HG02884 (cell line): ENCODE measurements at regions not wholly inside any gene's neighbourhood (a gene's known extent, or its start where the extent isn't known, plus 50 kb on each side); places are given as distances from the start of the nearest gene placed in this dataset.

Experiments
- ATAC-seq: cut with Tn5 transposase; IDR thresholded peaks from one replicate; pipeline ENCODE4 v1.9.1; 2021; ENCODE audit warnings: mild to moderate bottlenecking, moderate library complexity; ENCODE audit not compliant: unreplicated experiment

DNA sequence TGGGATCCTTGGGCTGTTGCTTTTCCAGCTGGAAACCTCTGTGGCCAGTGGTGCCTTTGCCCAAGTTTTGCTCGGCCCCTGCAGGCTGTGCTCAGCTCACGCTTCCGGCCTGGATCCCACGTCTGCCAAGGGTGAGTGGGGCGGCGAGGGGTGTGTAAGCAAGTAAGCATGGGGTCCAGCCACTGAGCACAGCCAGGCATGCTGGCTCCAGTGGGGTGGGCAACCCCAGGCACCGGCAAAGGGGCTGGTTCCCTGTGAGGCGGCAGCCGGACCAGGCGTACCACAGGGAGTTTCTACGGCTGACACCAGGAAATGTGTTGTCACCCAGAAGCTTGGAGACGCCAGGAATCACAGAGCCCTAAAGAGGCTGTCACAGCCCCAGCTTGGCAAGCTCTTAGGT, 393.4 kb upstream of the CCDC196 start:
- no peak for ATAC-seq

DNA sequence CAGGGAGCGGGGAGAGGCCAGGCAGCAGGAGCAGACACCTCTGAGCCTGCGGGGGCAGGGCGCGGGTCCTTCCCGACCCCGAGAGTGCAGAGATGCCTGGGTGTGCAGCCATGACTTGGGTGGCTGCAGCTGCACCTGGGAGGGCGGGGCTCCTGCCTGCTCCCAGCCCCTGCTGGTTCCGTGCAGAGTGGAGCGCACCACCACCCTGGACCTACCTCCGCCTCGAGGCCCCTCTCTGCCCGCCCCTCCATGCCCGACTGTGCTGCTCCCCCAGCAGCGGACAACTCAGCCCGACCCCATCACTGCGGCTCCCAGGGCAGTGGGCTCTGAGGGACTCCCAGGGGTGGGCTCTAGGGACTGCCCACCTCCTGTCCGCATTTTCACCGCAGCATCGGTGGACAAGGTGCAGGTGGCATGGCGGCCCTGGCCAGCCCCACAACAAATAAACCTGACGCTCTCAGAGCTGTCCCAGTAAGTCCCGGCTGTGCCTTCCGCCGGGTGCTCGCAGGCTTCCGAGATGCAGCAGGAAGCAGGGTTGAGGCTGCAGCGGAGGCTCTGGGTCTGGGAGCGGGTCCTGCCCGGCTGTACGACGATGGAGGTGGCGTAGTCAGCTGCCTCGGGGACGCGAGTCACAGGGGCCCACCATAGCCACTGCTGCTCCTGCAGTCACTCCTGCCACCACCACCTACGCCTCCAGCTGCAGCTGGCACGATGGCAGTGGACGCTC, 392.0 kb upstream of the CCDC196 start:
- ATAC-seq: no peak

DNA sequence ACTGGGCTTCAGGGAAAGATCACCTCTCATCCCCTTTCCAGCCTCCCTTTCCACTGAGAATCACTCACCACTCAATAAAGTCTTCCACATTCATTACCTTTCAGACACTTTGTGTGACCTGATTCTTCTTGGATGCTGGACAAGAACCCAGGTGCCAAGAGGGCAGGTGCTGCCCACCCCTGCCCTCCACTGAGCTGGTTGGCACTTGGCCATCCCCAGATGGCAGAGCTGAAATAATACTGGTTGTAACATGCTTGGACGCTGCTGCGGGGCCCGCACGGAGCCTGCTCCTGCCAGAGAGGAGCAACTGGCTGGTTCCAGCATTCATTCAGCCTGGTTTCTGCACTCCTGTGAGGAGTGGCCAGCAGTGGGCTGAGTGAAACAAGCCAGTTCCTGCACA, 386.7 kb upstream of the CCDC196 start:
- no peak for ATAC-seq

DNA sequence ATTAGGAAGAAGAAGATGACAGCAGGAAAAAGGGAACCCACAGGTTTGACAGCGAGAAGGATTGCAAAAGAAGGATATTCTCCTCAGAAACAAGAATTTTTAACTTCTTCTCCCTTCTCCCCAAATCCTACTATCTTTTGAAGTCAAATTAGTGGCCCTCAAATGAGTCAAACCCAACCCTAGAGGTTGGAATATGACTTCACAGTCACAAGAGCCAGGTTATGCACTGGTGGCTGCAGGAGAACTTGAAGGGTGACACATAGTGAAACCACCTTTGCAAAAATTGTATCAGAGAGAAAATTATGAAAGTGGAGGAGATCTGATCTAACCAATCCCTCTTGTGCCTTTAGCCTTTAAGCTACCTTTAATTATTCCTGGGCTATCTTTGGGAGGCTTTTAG, 386.2 kb upstream of the CCDC196 start:
- no peak for ATAC-seq

DNA sequence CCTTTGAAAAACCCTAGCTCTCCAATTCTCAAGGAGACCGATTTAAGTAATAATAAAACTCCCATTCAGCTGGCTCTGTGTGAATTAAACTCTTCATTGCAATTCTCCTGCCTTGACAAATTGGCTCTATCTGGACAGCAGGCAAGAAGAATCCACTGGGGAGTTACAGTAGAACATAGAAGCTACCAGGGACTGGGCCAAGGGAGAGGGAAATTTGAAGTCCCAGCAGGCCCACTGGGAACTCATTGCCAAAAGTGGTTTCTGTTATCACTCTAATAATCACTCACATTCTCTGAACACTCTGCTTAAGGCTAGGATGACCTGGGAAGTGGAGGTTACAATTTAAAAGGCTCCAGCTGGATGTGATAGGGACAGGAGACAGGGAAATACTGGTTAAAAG, 384.5 kb upstream of the CCDC196 start:
- ATAC-seq: no peak

DNA sequence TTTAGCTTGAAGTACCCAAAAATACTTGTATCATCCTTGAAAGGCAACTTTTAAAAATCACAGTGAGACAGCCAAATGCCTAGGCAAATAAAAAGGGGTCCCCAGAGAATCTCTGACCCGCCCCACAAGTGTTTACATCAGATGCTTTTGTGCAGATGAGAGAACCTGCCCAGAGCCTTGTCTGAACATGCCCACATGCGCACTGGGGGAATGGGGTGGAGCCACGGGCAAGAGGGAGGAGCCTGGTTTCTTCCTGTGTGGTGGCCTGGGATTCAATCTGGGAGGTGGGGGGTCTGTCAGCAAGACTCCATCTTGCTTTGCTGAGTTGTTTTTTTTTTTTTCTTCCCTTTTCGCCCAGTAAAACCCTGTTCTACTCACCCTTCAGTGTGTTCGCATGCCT, 381.7 kb upstream of the CCDC196 start:
- no peak for ATAC-seq

DNA sequence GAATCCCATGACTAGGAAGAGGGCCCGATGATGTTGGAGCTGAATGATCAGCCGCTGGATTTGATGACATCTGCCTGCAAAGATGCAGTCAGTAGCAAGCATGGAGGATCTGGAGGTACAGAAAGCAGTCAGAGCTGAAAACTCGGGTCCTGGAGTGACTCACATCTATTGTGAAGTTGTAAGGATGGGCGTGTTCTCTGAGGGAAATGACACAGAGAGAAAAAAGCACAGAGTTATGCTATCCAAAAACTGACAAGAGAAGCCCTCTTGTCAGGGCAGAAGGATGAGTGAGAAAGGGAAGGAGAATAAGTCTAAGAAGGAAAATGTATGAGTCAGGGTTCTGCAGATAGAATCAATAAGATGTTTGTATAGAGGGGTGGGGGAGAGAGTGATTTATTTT, 380.4 kb upstream of the CCDC196 start:
- no peak for ATAC-seq

DNA sequence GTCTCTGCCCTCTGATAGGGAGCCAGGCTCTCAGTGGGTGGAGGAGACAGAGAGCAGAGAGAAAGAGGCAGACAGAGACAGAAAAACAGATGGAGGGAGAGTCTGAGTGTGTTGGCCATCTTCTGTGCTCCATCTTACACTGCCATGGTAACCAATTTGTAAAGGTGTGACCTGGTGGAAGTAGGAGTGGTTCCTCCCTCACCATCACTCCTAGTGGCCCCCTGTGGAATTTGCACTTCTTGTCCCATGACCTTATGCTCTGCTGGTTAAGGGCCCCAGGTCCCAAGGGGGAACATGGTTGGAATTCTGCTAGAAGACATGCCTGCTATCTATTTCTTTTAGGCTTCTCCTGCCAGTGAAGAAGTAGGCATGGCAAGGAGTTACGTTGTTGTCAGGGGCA, 376.7 kb upstream of the CCDC196 start:
- no peak for ATAC-seq

DNA sequence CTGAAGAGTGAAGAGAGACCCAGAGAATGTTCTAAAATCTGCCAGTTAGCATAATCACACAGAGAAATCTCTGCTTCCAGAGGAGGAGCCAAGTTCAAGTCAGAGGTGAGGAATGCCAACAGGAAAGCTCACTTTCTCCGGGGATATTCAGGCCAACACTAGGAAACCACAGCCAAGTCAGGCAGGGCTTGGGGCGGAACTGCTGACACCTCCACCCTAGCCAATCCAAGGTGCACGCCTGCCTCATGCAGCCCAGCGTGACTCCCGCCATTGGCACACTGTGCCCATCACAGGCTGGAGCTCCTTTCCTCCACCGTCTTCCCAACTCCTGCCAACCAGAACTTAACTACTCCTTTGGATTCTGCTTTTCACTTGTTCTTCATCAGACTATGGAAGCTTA, 374.3 kb upstream of the CCDC196 start:
- no peak for ATAC-seq

DNA sequence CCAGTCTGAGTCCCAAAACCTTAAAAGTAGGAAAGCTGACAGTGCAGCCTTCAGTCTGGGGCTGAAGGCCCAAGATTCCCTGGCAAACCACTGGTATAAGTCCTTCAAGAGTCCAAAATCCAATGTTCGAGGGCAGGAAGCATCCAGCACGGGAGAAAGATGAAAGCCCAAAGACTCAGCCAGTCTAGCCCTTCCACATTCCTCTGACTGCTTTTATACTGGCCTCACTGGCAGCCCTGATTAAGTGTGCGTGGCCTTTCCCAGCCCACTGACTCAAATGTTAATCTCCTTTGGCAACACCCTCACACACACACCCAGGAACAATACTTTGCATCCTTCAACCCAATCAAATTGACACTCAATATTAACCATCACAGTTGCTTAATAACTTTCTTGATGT, 372.1 kb upstream of the CCDC196 start:
- no peak for ATAC-seq

DNA sequence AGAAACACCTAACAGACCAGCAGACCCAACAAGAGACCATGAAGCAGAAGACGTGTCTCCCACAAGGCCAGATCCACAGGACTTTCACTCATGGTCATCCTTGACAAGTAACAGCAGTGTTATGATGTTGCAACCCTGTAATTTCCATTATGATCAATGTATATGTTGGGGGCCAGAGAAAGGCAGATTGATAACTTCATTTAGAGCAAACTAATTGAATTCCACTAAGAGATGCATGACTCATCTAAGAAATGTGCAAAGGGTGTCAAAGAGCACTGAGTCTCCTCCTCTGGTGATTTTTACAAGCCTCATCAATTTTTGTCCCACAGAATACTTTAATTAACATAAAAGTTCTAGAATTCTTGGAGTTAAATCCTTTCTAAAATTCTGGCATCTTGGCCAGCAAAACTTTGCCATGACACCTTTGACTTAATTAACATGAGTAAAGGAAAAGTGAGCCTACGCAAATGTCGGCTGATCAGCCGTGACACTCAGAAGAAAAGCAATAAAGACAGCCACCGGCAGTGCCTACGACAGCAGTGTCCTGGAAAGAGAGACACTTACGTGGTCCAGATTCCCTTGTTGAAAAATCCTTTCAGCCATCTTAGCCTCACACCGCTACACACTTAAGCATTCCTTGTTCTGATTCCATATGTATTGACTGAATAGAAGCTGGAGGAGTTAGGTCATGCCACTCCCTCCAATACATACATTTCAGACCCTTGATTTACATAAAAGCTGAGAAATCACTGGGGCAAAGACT, 370.2 kb upstream of the CCDC196 start:
- no peak for ATAC-seq

DNA sequence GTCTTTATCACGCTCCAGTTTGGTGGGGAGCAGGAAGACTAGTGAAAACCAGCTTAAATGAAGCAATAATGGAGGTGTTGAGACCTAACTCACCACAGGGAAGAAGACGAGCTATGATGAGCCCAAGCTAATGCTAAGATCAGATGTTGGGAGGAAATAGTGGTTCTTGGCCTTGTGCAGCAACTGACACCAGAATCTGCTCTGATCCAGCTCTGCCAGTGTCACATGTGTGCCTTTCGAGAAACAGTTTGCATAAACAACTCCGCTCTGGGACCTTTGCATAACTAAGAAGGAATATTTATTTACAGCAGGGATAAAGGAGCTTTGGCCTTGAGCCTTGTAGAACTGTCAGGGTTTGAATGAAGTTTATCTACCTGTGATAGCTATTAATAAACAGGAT, 369.4 kb upstream of the CCDC196 start:
- no peak for ATAC-seq

DNA sequence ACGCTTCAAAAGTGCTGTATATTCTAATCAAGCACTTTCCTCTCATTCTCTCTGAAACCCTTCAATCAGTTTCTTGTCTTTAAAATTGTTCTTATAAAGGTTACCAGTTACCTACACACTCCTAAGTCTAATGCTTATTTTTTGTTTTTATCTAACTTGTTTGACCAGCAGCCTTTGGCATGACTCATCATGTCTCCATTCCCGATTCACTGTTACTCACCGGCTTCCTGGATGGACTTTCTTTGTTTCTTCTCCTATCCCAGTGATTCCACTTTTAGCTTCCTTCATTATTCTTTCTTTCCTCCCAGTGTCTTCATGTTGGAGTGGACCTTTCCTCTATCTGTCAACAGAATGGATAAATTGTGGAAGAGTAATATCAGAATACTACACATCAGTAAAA, 368.6 kb upstream of the CCDC196 start:
- ATAC-seq: no peak

DNA sequence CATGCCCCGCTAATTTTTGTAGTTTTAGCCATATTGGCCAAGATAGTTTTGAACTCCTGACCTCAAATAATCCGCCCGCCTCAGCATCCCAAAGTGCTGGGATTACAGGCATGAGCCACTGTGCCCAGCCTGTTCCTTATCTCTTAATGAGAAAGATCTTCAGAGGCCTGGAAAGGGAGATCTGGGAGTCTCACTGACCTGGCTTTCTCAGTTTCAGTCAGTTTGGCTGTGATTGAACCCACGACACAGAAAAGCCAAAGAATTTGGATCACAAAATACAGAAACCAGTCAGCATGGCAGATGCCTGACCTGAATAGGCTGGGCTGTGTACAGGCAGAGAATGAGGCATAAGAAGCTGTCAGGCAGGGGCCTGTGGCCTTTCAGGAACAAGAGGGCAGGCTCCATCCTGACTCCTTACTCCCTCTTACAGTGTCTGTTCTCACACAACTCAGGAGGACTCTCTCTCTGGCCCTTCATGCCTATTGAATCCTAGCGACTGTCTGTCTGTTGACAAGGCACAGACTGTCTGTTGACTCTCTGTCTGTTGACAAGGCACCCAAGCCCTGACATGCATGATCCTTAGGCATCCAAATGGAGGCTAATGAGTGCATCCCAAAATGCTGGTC, 366.5 kb upstream of the CCDC196 start:
- ATAC-seq: no peak

DNA sequence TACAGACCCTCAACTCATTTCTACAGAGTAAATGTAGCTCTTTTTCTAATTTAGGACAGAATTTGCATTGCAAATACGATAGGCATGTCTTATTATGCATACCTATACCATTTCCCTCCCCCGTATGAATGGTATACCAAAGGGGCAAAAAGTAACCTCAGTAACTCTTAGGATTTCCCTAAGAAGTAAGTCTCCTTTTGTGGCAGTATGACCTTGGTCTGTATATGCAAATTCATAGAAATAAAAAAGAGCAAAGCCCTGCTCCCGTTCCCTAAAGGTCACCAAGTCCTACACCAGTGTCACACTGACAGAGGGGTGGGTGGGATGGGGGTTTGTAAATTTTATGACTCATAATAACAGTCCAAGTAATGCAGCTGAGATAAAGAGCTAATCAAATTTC, 365.8 kb upstream of the CCDC196 start:
- no peak for ATAC-seq

DNA sequence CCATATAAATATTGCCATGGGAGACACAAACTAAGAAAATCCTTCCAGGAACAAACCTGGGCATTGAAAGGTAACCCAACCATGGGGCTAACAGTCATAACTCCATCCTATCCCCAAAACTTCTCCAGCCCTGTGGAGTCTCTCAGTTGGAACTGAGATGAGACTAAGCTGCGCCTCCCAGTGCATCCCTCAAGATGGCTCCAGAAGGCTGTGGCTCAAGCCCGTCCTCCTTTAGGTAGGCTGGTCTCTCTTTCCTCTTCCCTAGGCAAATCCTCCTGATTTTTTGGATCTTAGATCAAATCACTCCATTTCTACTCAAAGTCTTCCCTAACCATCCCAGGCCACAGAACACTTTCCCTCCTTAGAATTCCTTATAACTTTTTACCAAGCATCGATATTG, 364.3 kb upstream of the CCDC196 start:
- ATAC-seq: no peak

DNA sequence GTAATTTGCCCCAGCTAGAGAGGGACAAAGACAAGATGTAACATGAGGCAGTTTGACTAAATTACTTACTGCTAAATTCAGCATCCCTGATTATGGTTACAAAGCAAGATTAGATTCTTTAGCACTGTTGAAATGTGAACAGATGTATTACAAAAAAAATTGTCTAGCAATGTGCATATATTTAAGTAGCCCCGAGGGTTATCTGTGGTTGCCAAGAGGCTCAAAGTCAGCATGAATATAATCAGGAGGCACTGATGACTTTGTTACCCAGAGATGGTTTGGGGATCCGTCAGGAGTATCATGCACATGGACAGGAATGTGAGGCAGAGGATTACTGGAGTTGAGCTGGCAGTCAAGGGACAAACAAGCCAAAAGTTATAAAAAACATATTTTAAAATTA, 356.9 kb upstream of the CCDC196 start:
- ATAC-seq: no peak

DNA sequence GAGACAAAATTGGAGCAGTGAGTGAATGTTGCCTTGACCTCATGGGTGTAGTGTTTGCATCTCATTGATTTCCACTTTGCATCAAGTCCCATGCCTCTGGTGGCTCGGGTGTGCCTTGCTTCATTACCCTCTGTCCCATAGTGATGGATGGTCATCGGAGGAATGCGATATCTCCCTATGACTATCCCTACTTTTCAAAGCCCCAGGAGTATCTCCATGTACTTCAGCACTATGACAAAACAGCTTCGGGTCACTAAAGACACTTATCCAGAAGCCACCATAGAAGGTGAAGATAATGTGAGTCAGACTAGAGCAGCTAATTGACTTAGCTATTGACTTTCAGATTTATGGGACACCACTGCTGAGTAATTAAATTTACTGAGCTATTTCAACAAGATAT, 355.1 kb upstream of the CCDC196 start:
- ATAC-seq: no peak

DNA sequence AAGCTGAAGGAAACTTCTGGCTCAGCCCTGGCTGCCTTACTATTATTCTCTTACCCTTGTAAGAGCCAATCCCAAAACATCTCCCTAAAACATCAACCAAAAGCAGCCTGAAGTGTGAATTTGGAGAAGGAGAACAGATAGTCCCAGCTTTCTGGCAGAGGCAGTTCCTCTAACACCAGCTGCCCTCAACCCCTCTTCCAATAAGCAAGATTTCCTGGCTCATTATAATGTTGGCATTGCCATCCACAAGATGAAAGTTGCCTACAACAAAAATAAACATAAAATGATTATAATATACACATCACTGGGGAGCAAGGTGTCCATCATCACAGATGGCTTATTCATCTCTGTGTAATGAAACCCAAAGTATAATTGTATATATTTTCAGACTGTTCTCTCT, 352.5 kb upstream of the CCDC196 start:
- no peak for ATAC-seq

DNA sequence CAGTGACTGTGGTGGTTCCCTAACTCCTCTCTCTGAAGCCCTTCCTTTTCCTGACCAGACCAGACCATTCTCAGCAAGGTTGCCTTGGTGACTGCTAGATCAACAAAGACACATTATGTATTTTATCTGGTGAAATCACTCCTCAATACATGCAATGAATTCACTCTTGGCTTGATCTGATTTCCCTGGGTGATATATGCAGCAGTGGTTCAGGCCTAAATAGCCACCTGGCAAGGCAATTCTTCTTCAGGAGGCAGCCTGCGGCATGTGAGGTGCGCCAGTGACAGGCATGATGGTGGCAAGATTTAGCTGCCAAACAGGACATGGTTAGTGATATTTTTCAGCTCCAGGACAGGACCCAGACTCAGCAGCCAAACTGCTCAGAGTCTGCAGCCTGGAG, 350.3 kb upstream of the CCDC196 start:
- no peak for ATAC-seq

DNA sequence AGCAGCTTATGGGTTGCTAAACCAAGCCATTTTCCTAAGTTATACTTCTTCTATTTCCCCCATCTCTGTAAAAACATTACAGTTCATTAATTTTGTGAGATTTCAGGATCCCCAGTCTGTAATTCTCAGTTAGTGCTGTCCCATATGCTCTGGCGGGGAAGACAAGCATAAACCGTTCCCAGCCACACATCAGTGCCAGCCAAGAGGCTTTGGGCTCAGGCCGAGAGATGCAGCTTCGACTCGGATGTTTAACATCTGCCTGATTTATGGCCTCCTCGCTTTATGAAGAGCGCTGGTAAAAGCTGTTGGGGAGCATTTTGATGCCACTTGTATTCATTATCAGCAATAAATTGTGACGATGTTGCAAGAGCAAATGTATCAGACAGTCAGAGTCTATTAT, 349.1 kb upstream of the CCDC196 start:
- ATAC-seq: no peak

DNA sequence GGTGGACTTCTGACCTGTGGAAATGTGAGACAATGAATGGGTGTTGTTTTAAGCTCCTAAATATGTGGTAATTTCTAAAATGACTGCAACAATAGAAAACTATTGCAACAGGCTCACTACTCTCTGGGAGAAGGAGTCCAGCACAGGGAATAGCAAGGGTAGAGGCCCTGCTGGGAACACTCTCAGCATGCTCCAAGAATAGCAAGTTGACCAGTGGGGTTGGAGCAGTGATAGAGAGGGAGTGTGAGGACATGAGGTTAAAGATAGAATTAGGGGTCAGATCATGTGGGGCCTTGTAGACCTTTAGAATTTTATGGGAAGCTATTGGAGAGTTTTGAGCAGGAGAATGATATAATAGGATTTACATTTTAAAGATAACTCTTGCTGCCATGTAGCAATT, 346.7 kb upstream of the CCDC196 start:
- no peak for ATAC-seq
